ENCODE measurements at regions not wholly inside any gene's neighbourhood (a gene's known extent, or its start where the extent isn't known, plus 50 kb on each side); places are given as distances from the start of the nearest gene placed in this dataset.

DNA sequence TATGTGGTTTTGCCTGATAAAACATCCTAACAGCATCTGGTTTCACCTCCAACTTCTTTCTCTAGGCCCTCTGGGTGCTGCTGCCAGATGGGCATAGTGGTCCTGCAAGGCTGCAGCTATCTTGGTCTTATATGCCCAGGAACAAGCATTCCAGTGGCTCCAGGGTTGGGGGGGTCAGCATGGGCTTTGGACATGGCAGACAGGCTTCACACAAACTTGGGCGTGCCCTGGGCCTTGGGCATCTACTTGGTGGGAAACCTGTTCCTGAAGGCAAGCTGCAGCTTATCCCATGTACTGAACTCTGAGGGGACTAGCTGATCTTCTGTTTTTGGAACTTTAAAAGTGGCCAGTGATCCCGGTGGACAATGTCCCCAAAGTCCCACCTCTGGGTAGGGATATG is 54.9 kb upstream of the ZNF678 start:
- TF ChIP-seq, protein P1, sequence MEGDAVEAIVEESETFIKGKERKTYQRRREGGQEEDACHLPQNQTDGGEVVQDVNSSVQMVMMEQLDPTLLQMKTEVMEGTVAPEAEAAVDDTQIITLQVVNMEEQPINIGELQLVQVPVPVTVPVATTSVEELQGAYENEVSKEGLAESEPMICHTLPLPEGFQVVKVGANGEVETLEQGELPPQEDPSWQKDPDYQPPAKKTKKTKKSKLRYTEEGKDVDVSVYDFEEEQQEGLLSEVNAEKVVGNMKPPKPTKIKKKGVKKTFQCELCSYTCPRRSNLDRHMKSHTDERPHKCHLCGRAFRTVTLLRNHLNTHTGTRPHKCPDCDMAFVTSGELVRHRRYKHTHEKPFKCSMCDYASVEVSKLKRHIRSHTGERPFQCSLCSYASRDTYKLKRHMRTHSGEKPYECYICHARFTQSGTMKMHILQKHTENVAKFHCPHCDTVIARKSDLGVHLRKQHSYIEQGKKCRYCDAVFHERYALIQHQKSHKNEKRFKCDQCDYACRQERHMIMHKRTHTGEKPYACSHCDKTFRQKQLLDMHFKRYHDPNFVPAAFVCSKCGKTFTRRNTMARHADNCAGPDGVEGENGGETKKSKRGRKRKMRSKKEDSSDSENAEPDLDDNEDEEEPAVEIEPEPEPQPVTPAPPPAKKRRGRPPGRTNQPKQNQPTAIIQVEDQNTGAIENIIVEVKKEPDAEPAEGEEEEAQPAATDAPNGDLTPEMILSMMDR (IDR thresholded peaks at IDR 0.05), result no peak

DNA sequence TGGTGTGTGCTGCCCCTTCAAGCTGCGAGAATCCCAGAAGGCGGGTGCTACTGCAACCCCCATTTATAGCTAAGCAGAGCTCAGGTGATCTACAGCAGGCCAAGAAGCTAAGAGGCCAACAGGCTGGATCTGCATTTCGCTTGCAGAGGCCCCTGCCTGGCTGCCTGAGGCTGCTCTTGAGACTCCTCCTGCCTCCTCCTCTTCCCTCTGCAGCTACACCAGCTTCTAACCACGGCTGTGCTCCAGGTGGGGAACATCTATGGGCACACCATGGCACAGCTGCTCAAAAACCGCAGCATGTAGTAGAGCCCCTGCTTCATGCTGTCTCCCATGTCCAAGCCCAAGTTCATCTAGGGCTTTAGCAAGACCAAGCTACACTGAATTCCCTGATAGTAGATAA is 72.9 kb upstream of the ZNF678 start:
- TF ChIP-seq, protein P1 (IDR thresholded peaks at IDR 0.05), result no peak

DNA sequence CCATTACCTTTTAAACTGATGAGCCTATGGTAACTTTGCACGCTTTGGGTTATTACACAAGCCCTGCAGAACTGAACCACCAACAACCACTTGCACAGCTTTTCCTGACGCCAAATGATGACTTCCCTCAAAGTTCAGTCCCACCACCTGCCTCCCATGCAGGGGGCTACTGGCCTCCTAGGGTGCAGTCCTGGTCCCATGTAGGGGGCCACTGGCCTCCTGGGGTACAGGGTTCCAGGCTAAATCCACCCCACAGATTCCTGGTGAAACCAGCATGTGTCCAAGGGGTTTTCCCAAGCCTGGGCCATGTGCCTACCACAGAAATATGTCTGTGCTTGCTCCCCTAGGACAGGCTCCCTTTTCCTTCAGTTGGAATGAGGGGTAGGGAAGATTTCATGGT is 73.4 kb upstream of the ZNF678 start:
- TF ChIP-seq, protein P1 (IDR thresholded peaks at IDR 0.05), result no peak

DNA sequence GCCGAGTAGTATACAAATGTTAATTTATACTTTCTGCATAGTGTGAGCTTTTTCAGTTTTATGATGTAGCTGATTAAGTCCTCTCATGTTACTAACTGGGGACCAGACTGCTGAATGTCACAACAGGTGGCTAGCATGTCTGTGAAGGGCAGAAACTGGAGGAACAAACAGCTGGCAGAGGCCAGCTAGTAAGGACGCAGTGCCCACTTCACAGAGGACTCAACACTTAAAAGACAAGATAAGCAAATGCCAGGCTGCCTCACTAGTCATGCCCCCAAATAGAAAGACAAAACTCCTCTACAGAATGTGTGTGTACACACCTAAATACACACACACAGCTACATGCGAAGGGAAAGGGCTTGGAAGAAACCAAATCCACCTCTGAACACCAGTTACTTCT is 73.8 kb upstream of the ZNF678 start:
- TF ChIP-seq, protein P1 (IDR thresholded peaks at IDR 0.05), result no peak

DNA sequence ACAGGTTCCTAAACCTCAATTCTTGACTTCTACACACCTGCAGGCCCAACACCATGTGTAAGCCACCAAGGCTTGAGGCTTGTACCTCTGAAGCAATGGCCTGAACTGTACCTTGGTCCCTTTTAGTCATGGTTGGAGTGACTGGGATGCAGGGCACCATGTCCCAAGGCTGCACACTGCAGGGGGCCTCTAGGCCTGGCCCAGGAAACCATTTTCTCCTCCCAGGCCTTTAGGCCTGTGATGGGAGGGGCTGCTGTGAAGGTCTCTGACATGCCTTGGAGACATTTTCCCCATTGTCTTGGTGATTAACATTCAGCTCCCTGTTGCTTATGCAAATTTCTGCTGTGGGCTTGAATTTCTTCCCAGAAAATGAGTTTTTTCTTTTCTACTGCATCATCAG is 75.8 kb upstream of the ZNF678 start:
- TF ChIP-seq, protein P1 (IDR thresholded peaks at IDR 0.05), result no peak

DNA sequence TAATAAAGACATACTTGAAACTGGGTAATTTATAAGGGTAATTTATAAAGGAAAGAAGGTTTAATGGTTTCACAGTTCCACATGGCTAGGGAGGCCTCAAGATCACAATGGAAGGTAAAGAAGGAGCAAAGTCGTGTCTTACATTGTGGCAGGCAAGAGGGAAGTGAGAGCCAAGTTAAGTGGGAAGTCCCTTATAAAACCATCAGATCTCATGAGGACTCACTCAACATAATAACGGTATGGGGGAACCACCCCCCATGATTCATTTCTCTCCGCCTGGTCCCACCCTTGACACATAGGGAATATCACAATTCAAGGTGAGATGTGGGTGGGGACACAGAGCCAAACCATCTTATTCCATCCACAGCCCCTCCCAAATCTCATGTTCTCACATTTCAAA is 76.8 kb upstream of the ZNF678 start:
- TF ChIP-seq, protein P1 (IDR thresholded peaks at IDR 0.05), result no peak

DNA sequence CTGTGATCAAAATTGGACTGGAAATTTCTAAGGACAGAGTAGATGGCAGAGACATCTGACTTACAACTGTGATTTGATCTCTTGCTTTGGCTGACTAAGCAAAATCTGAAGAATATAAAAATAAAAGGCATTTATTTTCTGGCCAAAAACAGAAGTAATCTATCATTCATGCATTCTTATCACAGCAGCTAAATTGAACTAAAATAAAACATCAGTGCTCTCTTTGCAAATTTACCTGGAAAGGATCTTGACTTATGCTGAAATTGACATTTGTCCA is 81.4 kb upstream of the ZNF678 start:
- TF ChIP-seq, protein P1 (IDR thresholded peaks at IDR 0.05), result no peak

DNA sequence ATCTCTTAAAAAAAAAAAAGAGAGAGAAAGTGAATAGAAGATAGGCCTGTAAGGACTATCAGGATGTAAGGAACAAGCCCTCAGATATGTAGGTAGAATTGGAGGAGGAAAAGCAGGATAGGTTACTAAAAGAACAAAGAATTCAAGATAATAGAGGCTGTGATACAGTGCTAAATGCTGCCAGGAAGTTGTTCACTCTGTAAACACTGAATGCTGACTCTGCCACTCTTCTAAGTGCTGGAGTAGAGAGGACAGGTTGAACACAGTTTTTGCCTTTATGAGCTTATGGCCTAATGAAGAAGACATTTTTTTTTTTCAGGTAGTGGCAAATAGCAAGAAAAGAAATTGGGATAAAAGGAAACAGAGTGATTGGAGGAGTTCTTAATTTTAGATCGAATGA is 90.6 kb upstream of the ZNF678 start:
- TF ChIP-seq, protein P1 (IDR thresholded peaks at IDR 0.05), result no peak

Data from LNCAP (cell line).